Ovary (tissue), 3 donors: ENCODE measurements at regions not wholly inside any gene's neighbourhood (a gene's known extent, or its start where the extent isn't known, plus 50 kb on each side); places are given as distances from the start of the nearest gene placed in this dataset.

Experiments used
- POLR2A ChIP-seq: fragments of 450-650 bp; IDR thresholded peaks from one replicate; pipeline ENCODE4 v1.6.1; 2017; ENCODE audit warnings: antibody characterized with exemption, mild to moderate bottlenecking, moderate library complexity
- TF ChIP-seq, protein P1 (sequence below), 3 donors: fragments of 450-650 bp in 2 of 3; fragments of 200-600 bp in 1 of 3; IDR thresholded peaks; one replicate each; pipeline versions ENCODE4 v1.5.1 to v1.8.0; 2016 to 2022; ENCODE audit warnings: antibody characterized with exemption in 3 of 3, mild to moderate bottlenecking in 1 of 3
- donor health status: DM: no; HTN: no; CAD: no.

DNA sequence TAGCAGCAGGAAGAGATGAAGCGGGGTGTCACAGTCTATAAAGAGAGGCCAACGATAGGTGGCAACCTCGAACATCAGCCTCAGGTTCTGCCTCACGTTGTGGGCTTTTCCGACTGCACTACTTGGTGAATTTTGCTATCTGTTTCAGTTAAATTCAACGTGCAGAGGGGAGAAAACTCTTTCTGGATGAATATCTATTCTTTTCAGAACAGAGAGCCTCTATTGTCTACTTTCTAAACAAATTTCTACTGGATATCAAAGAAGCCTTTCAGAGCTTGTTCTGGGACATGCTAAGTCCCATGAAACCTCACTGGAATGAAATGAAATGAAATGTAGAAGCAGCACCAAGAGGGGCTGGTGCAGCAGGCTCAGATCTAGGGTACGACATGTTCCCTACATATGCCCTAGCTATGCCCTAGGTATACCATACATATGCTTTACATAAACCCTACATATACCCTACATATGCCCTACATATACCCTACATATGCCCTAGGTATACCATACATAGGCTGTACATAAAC lies 116.5 kb upstream of the TRIM2 start:
- TF ChIP-seq, protein P1, sequence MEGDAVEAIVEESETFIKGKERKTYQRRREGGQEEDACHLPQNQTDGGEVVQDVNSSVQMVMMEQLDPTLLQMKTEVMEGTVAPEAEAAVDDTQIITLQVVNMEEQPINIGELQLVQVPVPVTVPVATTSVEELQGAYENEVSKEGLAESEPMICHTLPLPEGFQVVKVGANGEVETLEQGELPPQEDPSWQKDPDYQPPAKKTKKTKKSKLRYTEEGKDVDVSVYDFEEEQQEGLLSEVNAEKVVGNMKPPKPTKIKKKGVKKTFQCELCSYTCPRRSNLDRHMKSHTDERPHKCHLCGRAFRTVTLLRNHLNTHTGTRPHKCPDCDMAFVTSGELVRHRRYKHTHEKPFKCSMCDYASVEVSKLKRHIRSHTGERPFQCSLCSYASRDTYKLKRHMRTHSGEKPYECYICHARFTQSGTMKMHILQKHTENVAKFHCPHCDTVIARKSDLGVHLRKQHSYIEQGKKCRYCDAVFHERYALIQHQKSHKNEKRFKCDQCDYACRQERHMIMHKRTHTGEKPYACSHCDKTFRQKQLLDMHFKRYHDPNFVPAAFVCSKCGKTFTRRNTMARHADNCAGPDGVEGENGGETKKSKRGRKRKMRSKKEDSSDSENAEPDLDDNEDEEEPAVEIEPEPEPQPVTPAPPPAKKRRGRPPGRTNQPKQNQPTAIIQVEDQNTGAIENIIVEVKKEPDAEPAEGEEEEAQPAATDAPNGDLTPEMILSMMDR (IDR thresholded peaks at IDR 0.05): no peak
- no peak for TF ChIP-seq POLR2A
